Suprapubic skin (tissue), 4 donors: ENCODE measurements at regions not wholly inside any gene's neighbourhood (a gene's known extent, or its start where the extent isn't known, plus 50 kb on each side); places are given as distances from the start of the nearest gene placed in this dataset.

ENCODE experiments used
- EP300 ChIP-seq: sonication (generic); formaldehyde crosslinking; IDR thresholded peaks from one replicate; pipeline ENCODE4 v1.6.1; 2017; ENCODE audit warnings: antibody characterized with exemption
- POLR2A ChIP-seq, 2 donors: fragments of 450-650 bp; IDR thresholded peaks; one replicate each; pipeline ENCODE4 v1.6.1; 2017; ENCODE audit warnings: antibody characterized with exemption in 2 of 2, mild to moderate bottlenecking in 2 of 2, moderate library complexity in 2 of 2
- POLR2AphosphoS5 ChIP-seq, 3 donors: sonication (generic); formaldehyde crosslinking; IDR thresholded peaks; one replicate each; pipeline ENCODE4 v1.6.1; 2017; ENCODE audit warnings: antibody characterized with exemption in 3 of 3
- TF ChIP-seq, protein P1 (sequence below), 2 donors: fragments of 200-600 bp in 1 of 2; fragments of 450-650 bp in 1 of 2; sonication (generic) in 1 of 2; IDR thresholded peaks; one replicate each; pipeline ENCODE4 v1.5.1; 2016 to 2019; ENCODE audit warnings: antibody characterized with exemption in 2 of 2, mild to moderate bottlenecking in 1 of 2, moderate library complexity in 1 of 2

DNA sequence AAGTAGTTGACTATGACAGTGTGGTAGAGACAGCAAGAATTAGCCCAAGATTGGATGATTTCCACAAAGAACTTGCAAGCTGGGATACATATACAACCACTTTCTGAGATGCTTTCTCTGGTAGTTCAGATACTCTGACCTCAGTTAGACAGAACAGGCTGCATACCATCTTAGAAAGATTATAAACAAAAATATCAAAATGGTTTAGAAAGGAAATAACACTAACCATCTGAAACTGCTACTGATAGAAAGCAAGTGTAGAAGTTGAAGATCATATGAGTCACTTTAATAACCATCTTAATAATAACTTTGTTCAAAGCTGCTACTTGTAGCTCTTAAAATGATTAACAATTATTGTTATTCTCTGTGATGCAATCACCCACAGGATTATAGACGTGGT, 255.4 kb upstream of the TTC29 start:
- TF ChIP-seq, protein P1, sequence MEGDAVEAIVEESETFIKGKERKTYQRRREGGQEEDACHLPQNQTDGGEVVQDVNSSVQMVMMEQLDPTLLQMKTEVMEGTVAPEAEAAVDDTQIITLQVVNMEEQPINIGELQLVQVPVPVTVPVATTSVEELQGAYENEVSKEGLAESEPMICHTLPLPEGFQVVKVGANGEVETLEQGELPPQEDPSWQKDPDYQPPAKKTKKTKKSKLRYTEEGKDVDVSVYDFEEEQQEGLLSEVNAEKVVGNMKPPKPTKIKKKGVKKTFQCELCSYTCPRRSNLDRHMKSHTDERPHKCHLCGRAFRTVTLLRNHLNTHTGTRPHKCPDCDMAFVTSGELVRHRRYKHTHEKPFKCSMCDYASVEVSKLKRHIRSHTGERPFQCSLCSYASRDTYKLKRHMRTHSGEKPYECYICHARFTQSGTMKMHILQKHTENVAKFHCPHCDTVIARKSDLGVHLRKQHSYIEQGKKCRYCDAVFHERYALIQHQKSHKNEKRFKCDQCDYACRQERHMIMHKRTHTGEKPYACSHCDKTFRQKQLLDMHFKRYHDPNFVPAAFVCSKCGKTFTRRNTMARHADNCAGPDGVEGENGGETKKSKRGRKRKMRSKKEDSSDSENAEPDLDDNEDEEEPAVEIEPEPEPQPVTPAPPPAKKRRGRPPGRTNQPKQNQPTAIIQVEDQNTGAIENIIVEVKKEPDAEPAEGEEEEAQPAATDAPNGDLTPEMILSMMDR (IDR thresholded peaks at IDR 0.05) = no peak
- TF ChIP-seq POLR2AphosphoS5 (IDR thresholded peaks at IDR 0.05) (no peak), POLR2A (IDR thresholded peaks at IDR 0.05) (no peak), EP300 (no peak)
